Esophagus muscularis mucosa (tissue), 4 donors: ENCODE measurements at regions not wholly inside any gene's neighbourhood (a gene's known extent, or its start where the extent isn't known, plus 50 kb on each side); places are given as distances from the start of the nearest gene placed in this dataset.

Experiments used
- DNase-seq: peaks from one replicate; pipeline ENCODE4 v3.0.0-alpha.2; 2017; ENCODE audit errors: extremely low spot score
- H3K27ac ChIP-seq, 4 donors: fragments of 200-600 bp; sonication (generic); replicated peaks in 1 of 4; 1 replicate in 3 of 4; 2 replicates in 1 of 4; pipeline ENCODE4 v1.5.1; 2016 to 2019; ENCODE audit warnings: mild to moderate bottlenecking in 1 of 4
- H3K27me3 ChIP-seq, 4 donors: fragments of 200-600 bp; sonication (generic); one replicate each; pipeline versions ENCODE4 v1.5.1 to v1.6.0; 2016 to 2019
- H3K36me3 ChIP-seq, 4 donors: fragments of 200-600 bp; sonication (generic); one replicate each; pipeline ENCODE4 v1.5.1; 2016 to 2019
- H3K4me1 ChIP-seq, 4 donors: fragments of 200-600 bp; sonication (generic); one replicate each; pipeline ENCODE4 v1.5.1; 2016 to 2019
- H3K4me3 ChIP-seq, 4 donors: fragments of 200-600 bp; sonication (generic); 1 replicate in 2 of 4; 2 replicates in 2 of 4; pipeline ENCODE4 v1.5.1; 2016 to 2019; ENCODE audit warnings: mild to moderate bottlenecking in 4 of 4, moderate library complexity in 1 of 4
- H3K9me3 ChIP-seq, 4 donors: fragments of 200-600 bp; sonication (generic); 1 replicate in 3 of 4; 2 replicates in 1 of 4; pipeline ENCODE4 v1.5.1; 2016 to 2019
- EP300 ChIP-seq: sonication (generic); formaldehyde crosslinking; IDR thresholded peaks from one replicate; pipeline ENCODE4 v1.6.1; 2017; ENCODE audit warnings: antibody characterized with exemption
- POLR2A ChIP-seq: fragments of 450-650 bp; IDR thresholded peaks from one replicate; pipeline ENCODE4 v1.6.1; 2017; ENCODE audit warnings: antibody characterized with exemption, moderate library complexity, mild to moderate bottlenecking, low read depth
- POLR2AphosphoS5 ChIP-seq, 2 donors: sonication (generic); formaldehyde crosslinking; IDR thresholded peaks; one replicate each; pipeline ENCODE4 v1.6.1; 2017; ENCODE audit warnings: antibody characterized with exemption in 2 of 2
- whole genome bisulfite sequencing: methylation state at CpG from one replicate; pipeline ENCODE4 v1.1.5; 2018; 5-methylcytosine and 5-hydroxymethylcytosine counted together
- intact Hi-C: fragments of 100-400 bp; cut with DNase I; formaldehyde crosslinking; loops from one replicate; pipeline ENCODE4 v1.15.1; 2023
- small RNA-seq, 3 donors: library from RNA; depleted of rRNA; stranded (forward); fragments of <200 nt; gene quantifications; one replicate each; pipeline ENCODE3, GENCODE V24; 2016
- TF ChIP-seq, protein P1 (sequence below), 3 experiments: fragments of 200-600 bp in 2 of 3; fragments of 450-650 bp in 1 of 3; sonication (generic) in 2 of 3; IDR thresholded peaks; one replicate each; pipeline ENCODE4 v1.5.1; 2017 to 2019; ENCODE audit warnings: antibody characterized with exemption in 3 of 3, mild to moderate bottlenecking in 2 of 3, moderate library complexity in 1 of 3

DNA sequence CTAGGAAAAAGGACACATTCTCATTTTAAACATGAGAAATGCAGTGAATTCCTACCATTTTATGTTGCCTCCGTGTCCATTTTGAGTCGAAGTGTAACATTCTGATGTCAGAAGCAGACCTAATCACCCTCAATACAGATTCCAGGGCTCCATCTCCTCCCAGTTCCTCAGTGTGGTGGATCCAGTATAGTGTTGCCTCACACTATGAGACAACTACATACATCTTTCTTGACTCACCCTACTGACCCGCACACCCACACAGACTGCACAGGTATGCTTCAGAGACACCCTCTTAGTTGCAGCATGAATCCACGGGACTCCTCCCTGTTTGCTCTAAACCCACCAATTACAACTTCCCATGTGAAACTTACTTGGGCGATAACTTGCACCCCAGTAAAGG is 564.9 kb downstream of the SEMA5A start:
- H3K4me1 ChIP-seq: no peaks in the 10 kb centered on the region
- H3K27ac ChIP-seq: no peak overlapping the region
- no peaks in the 10 kb centered on the region for H3K27me3 ChIP-seq
- no peaks in the 10 kb centered on the region for H3K9me3 ChIP-seq
- no peak for DNase-seq
- intact Hi-C loops: no loop called here
- H3K36me3 ChIP-seq: no peaks in the 10 kb centered on the region
- no peak for TF ChIP-seq POLR2A
- no peak for TF ChIP-seq POLR2AphosphoS5 (IDR thresholded peaks at IDR 0.05)
- TF ChIP-seq, protein P1, sequence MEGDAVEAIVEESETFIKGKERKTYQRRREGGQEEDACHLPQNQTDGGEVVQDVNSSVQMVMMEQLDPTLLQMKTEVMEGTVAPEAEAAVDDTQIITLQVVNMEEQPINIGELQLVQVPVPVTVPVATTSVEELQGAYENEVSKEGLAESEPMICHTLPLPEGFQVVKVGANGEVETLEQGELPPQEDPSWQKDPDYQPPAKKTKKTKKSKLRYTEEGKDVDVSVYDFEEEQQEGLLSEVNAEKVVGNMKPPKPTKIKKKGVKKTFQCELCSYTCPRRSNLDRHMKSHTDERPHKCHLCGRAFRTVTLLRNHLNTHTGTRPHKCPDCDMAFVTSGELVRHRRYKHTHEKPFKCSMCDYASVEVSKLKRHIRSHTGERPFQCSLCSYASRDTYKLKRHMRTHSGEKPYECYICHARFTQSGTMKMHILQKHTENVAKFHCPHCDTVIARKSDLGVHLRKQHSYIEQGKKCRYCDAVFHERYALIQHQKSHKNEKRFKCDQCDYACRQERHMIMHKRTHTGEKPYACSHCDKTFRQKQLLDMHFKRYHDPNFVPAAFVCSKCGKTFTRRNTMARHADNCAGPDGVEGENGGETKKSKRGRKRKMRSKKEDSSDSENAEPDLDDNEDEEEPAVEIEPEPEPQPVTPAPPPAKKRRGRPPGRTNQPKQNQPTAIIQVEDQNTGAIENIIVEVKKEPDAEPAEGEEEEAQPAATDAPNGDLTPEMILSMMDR (IDR thresholded peaks at IDR 0.05): no peak
- no peak for TF ChIP-seq EP300
- 92% methylated on average over 5 of the region's 5 CpGs for WGBS
- H3K4me3 ChIP-seq: no peak overlapping the region

DNA sequence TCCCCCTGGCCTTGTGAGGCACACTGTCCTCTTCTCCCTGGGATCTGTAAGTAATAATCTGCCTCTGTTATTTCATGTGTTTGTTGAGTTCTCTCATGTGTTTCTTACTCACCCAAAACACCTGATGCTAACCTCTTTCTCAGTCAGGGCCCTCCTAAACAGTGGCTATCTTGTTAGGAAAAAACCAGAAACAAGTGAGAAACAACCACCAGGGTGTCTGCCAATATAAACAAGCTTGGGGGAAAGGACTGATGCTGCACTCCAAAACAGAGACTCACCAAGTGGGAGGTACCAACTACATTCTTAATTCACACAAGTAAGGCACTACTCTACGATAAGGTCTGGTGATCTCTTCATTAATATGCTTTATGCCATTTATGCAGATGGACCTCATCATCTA is 564.4 kb downstream of the SEMA5A start:
- TF ChIP-seq POLR2A (no peak), EP300 (no peak), POLR2AphosphoS5 (IDR thresholded peaks at IDR 0.05) (no peak)
- TF ChIP-seq, protein P1 (IDR thresholded peaks at IDR 0.05): no peak
- 63% methylated on average over 1 of the region's 1 CpG for WGBS
- no peaks in the 10 kb centered on the region for H3K27me3 ChIP-seq
- H3K4me1 ChIP-seq: no peaks in the 10 kb centered on the region
- no peaks in the 10 kb centered on the region for H3K9me3 ChIP-seq
- H3K36me3 ChIP-seq: no peaks in the 10 kb centered on the region
- DNase-seq: no peak
- intact Hi-C loops: no loop called here
- no peak overlapping the region for H3K4me3 ChIP-seq
- no peak overlapping the region for H3K27ac ChIP-seq

DNA sequence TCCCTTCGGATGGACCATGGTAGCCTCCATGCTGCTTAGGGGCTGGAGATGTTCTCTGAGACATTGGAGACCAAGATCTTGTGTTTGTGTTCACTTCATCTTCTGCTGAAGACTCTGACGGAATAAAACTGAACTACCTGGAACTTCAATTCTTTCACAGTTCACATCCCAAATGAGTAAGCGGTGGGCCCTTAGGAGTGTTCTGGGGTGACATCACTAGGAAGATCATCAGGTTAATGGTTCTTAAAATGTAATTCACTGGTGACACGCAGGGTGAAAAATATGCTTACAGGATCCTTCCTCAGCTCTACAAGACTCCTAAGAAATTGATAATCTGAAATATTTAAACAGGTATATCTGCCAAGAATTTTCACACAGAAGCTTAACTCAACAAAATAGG is 561.5 kb downstream of the SEMA5A start:
- no peaks in the 10 kb centered on the region for H3K36me3 ChIP-seq
- no peaks in the 10 kb centered on the region for H3K4me1 ChIP-seq
- WGBS: 91% methylated on average over 4 of the region's 4 CpGs
- intact Hi-C loops: no loop called here
- H3K4me3 ChIP-seq: no peak overlapping the region
- TF ChIP-seq, protein P1 (IDR thresholded peaks at IDR 0.05): no peak
- no peak for TF ChIP-seq POLR2A
- no peak for TF ChIP-seq POLR2AphosphoS5 (IDR thresholded peaks at IDR 0.05)
- no peak for TF ChIP-seq EP300
- DNase-seq: no peak
- H3K27ac ChIP-seq: no peak overlapping the region
- H3K27me3 ChIP-seq: no peaks in the 10 kb centered on the region
- no peaks in the 10 kb centered on the region for H3K9me3 ChIP-seq

Small RNA genes lying in the stretch of these regions (small RNA-seq; reads per million reads assigned to genes)
- gene AC091895.1 (0 reads per million in 3 donors), gene AC091912.1 (0 reads per million in 3 donors), gene AC091912.2 (0 reads per million in 3 donors), gene AC091932.2 (0 reads per million in 3 donors), gene AC091932.4 (0 reads per million in 3 donors), gene AC091953.1 (0 reads per million in 3 donors), gene AC091953.2 (0 reads per million in 3 donors), gene AC091953.3 (0 reads per million in 3 donors), gene AC091953.5 (0 reads per million in 3 donors), gene AC091965.3 (0 reads per million in 3 donors), gene RNU1-76P (0 reads per million in 3 donors)
